Endothelial cell (in vitro differentiated cells): ENCODE measurements at regions not wholly inside any gene's neighbourhood (a gene's known extent, or its start where the extent isn't known, plus 50 kb on each side); places are given as distances from the start of the nearest gene placed in this dataset.

Source experiments
- DNase-seq: peaks from one replicate; pipeline ENCODE4 v3.0.0; 2021; ENCODE audit warnings: low spot score
- H3K27ac Mint-ChIP-seq: one replicate; pipeline ENCODE4 v1.8.0; 2021; ENCODE audit warnings: mixed read lengths, inconsistent platforms; ENCODE audit not compliant: unreplicated experiment
- H3K27me3 Mint-ChIP-seq: one replicate; pipeline ENCODE4 v1.8.0; 2021; ENCODE audit warnings: mild to moderate bottlenecking, moderate library complexity, mixed read lengths, inconsistent platforms; ENCODE audit not compliant: unreplicated experiment
- H3K36me3 Mint-ChIP-seq: one replicate; pipeline ENCODE4 v1.8.0; 2021; ENCODE audit warnings: mild to moderate bottlenecking, low read depth, mixed read lengths, inconsistent platforms; ENCODE audit not compliant: unreplicated experiment
- H3K4me1 Mint-ChIP-seq: one replicate; pipeline ENCODE4 v1.8.0; 2021; ENCODE audit warnings: mild to moderate bottlenecking, mixed read lengths, inconsistent platforms; ENCODE audit not compliant: unreplicated experiment
- H3K4me3 Mint-ChIP-seq: one replicate; pipeline ENCODE4 v1.8.0; 2021; ENCODE audit warnings: mild to moderate bottlenecking, mixed read lengths, inconsistent platforms; ENCODE audit not compliant: unreplicated experiment
- H3K9me3 Mint-ChIP-seq: one replicate; pipeline ENCODE4 v1.8.0; 2021; ENCODE audit warnings: mixed read lengths, inconsistent platforms; ENCODE audit not compliant: unreplicated experiment
- CTCF ChIP-seq: fragments of 200-600 bp; sonication (generic); IDR thresholded peaks from one replicate; pipeline ENCODE4 v1.5.0; 2021; ENCODE audit warnings: antibody characterized with exemption; ENCODE audit not compliant: unreplicated experiment

GRCh38 chr4:186458050-186458449 lies 97.3 kb downstream of the MTNR1A start:
- Mint-ChIP-seq H3K36me3 (no peaks in the 10 kb centered on the region), H3K27me3 (no peaks in the 10 kb centered on the region), H3K27ac (no peak overlapping the region)

GRCh38 chr4:186451982-186452381 lies 103.4 kb downstream of the MTNR1A start:
- Mint-ChIP-seq H3K27me3 (no peaks in the 10 kb centered on the region), H3K4me3 (no peak overlapping the region), H3K4me1 (no peaks in the 10 kb centered on the region), H3K36me3 (no peaks in the 10 kb centered on the region), H3K27ac (no peak overlapping the region), H3K9me3 (peaks cover 7% of the 10 kb centered on the region)
- no peak for TF ChIP-seq CTCF
- DNase-seq = no peak

More at GRCh38 chr4:186458050-186458449, 97.3 kb downstream of the MTNR1A start:
- H3K4me1 Mint-ChIP-seq = peaks cover 4% of the 10 kb centered on the region
- no peak for TF ChIP-seq CTCF
- no peak for DNase-seq
- no peaks in the 10 kb centered on the region for H3K9me3 Mint-ChIP-seq
- no peak overlapping the region for H3K4me3 Mint-ChIP-seq

- no peak overlapping the region for H3K4me3 Mint-ChIP-seq
- no peaks in the 10 kb centered on the region for H3K36me3 Mint-ChIP-seq
- H3K27ac Mint-ChIP-seq = no peak overlapping the region
- H3K9me3 Mint-ChIP-seq = peaks cover 7% of the 10 kb centered on the region
- no peaks in the 10 kb centered on the region for H3K4me1 Mint-ChIP-seq
- TF ChIP-seq CTCF = no peak
- H3K27me3 Mint-ChIP-seq = no peaks in the 10 kb centered on the region
- DNase-seq = no peak
Measured at GRCh38 chr4:186449954-186450353, 105.4 kb downstream of the MTNR1A start.

DNA sequence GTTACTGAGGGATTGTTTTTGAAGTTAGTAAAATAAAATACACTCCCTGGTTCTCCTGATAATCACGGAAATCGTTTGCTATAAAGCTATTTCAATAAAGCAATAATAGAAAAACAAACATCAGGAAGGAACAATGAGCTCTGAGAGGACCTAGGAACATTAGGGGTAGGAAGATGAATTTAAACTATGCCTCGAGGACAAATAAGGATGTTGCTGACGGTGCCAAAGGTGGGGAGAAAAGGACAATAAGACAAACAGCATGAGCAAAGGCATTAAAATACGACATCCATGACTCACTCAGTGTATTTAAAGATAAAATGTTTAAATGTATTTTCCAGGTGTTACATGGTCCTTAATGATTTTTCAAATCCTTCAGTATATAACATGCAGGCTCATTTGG lies 110.3 kb downstream of the MTNR1A start:
- Mint-ChIP-seq H3K36me3 (no peaks in the 10 kb centered on the region), H3K27ac (no peak overlapping the region), H3K9me3 (no peaks in the 10 kb centered on the region), H3K4me3 (no peak overlapping the region), H3K4me1 (no peaks in the 10 kb centered on the region), H3K27me3 (no peaks in the 10 kb centered on the region)
- no peak for DNase-seq
- TF ChIP-seq CTCF = no peak

DNA sequence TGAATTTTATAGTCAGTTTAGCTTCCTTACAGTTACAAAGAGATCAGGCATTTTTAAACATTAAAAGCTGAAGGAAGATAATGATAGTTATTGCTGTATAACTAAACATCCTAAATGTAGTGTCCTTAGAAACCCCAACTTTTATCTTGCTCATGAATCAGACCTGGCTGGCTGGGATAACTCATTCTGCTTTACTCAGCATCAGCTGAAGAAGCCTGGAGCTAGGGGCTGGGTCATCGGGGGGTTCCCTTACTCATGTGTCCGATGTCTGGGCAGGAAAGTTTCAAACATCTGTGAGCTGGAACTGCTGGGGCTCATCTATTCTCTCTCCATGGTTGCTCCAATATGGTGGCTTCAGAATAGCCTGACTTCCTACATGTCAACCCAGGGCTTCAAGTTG lies 113.9 kb downstream of the MTNR1A start:
- Mint-ChIP-seq H3K4me1 (no peaks in the 10 kb centered on the region), H3K27me3 (no peaks in the 10 kb centered on the region), H3K27ac (no peak overlapping the region), H3K36me3 (no peaks in the 10 kb centered on the region), H3K9me3 (no peaks in the 10 kb centered on the region), H3K4me3 (no peak overlapping the region)
- TF ChIP-seq CTCF = no peak
- no peak for DNase-seq
